ENCODE measurements at regions not wholly inside any gene's neighbourhood (a gene's known extent, or its start where the extent isn't known, plus 50 kb on each side); places are given as distances from the start of the nearest gene placed in this dataset.

- no peak for DNase-seq (ENCODE audit: low read depth, low spot score)
- H3K4me3 ChIP-seq (ENCODE audit: low read length) = no peak overlapping the region
Observed at GRCh38 chrX:43313035-43313434, 343.1 kb upstream of the MAOA start.

GRCh38 chrX:43314525-43314924, 341.6 kb upstream of the MAOA start:
- DNase-seq (ENCODE audit: low read depth, low spot score) = no peak

GRCh38 chrX:43315622-43316021, 340.5 kb upstream of the MAOA start:
- H3K4me3 ChIP-seq (ENCODE audit: low read length) = no peak overlapping the region
- DNase-seq (ENCODE audit: low read depth, low spot score) = no peak

More at GRCh38 chrX:43314525-43314924, 341.6 kb upstream of the MAOA start:
- no peak overlapping the region for H3K4me3 ChIP-seq (ENCODE audit: low read length)

- H3K4me3 ChIP-seq (ENCODE audit: low read length) = no peak overlapping the region
- DNase-seq (ENCODE audit: low read depth, low spot score) = no peak
Observed at GRCh38 chrX:43316146-43316545, 340.0 kb upstream of the MAOA start.

GRCh38 chrX:43317378-43317777, 338.7 kb upstream of the MAOA start:
- no peak for DNase-seq (ENCODE audit: low read depth, low spot score)
- H3K4me3 ChIP-seq (ENCODE audit: low read length) = no peak overlapping the region

GRCh38 chrX:43328358-43328946, 327.6 kb upstream of the MAOA start:
- no peak overlapping the region for H3K4me3 ChIP-seq (ENCODE audit: low read length)
- DNase-seq (ENCODE audit: low read depth, low spot score) = no peak

- H3K4me3 ChIP-seq (ENCODE audit: low read length) = no peak overlapping the region
- peak; percentile 1 for DNase-seq (ENCODE audit: low read depth, low spot score)
Observed at GRCh38 chrX:43333543-43333942, 322.6 kb upstream of the MAOA start.

GRCh38 chrX:43345166-43345565, 310.9 kb upstream of the MAOA start:
- no peak overlapping the region for H3K4me3 ChIP-seq (ENCODE audit: low read length)
- DNase-seq (ENCODE audit: low read depth, low spot score) = no peak

- no peak overlapping the region for H3K4me3 ChIP-seq (ENCODE audit: low read length)
- DNase-seq (ENCODE audit: low read depth, low spot score) = peak; percentile 41
Observed at GRCh38 chrX:43349363-43349762, 306.7 kb upstream of the MAOA start.

GRCh38 chrX:43350935-43351334, 305.2 kb upstream of the MAOA start:
- no peak overlapping the region for H3K4me3 ChIP-seq (ENCODE audit: low read length)
- no peak for DNase-seq (ENCODE audit: low read depth, low spot score)

GRCh38 chrX:43357741-43358140, 298.4 kb upstream of the MAOA start:
- H3K4me3 ChIP-seq (ENCODE audit: low read length) = no peak overlapping the region
- no peak for DNase-seq (ENCODE audit: low read depth, low spot score)

- no peak for DNase-seq (ENCODE audit: low read depth, low spot score)
- no peak overlapping the region for H3K4me3 ChIP-seq (ENCODE audit: low read length)
Observed at GRCh38 chrX:43373032-43373431, 283.1 kb upstream of the MAOA start.

GRCh38 chrX:43375136-43375535, 281.0 kb upstream of the MAOA start:
- DNase-seq (ENCODE audit: low read depth, low spot score) = no peak
- no peak overlapping the region for H3K4me3 ChIP-seq (ENCODE audit: low read length)

GRCh38 chrX:43380704-43381103, 275.4 kb upstream of the MAOA start:
- H3K4me3 ChIP-seq (ENCODE audit: low read length) = no peak overlapping the region
- no peak for DNase-seq (ENCODE audit: low read depth, low spot score)

- H3K4me3 ChIP-seq (ENCODE audit: low read length) = no peak overlapping the region
- no peak for DNase-seq (ENCODE audit: low read depth, low spot score)
Observed at GRCh38 chrX:43386875-43387274, 269.2 kb upstream of the MAOA start.

GRCh38 chrX:43405191-43405590, 250.9 kb upstream of the MAOA start:
- H3K4me3 ChIP-seq (ENCODE audit: low read length) = no peak overlapping the region
- DNase-seq (ENCODE audit: low read depth, low spot score) = no peak

GRCh38 chrX:43423876-43424275, 232.2 kb upstream of the MAOA start:
- no peak for DNase-seq (ENCODE audit: low read depth, low spot score)
- H3K4me3 ChIP-seq (ENCODE audit: low read length) = no peak overlapping the region

GRCh38 chrX:43436517-43436916, 219.6 kb upstream of the MAOA start:
- peak; percentile 50 for DNase-seq (ENCODE audit: low read depth, low spot score)
- H3K4me3 ChIP-seq (ENCODE audit: low read length) = no peak overlapping the region

- H3K4me3 ChIP-seq (ENCODE audit: low read length) = no peak overlapping the region
- no peak for DNase-seq (ENCODE audit: low read depth, low spot score)
Observed at GRCh38 chrX:43446752-43447151, 209.3 kb upstream of the MAOA start.

GRCh38 chrX:43448688-43449087, 207.4 kb upstream of the MAOA start:
- DNase-seq (ENCODE audit: low read depth, low spot score) = no peak

GRCh38 chrX:43450355-43450754, 205.7 kb upstream of the MAOA start:
- no peak overlapping the region for H3K4me3 ChIP-seq (ENCODE audit: low read length)
- DNase-seq (ENCODE audit: low read depth, low spot score) = no peak

More at GRCh38 chrX:43448688-43449087, 207.4 kb upstream of the MAOA start:
- H3K4me3 ChIP-seq (ENCODE audit: low read length) = no peak overlapping the region

All from Jurkat, Clone E6-1 (cell line).